NT2/D1 (cell line): ENCODE measurements at regions not wholly inside any gene's neighbourhood (a gene's known extent, or its start where the extent isn't known, plus 50 kb on each side); places are given as distances from the start of the nearest gene placed in this dataset.
"Not testable (repeated sequence)": the region's sequence is repeated elsewhere in the genome, so short reads cannot be mapped to it uniquely, and the experiment has no call there.

Experiments used
- DNase-seq: peaks from one replicate; pipeline ENCODE4 v3.0.0-alpha.2; 2011; ENCODE audit warnings: low read depth, low spot score
- H3K27me3 ChIP-seq: 2 replicates; pipeline ENCODE4 v1.6.0; 2011; ENCODE audit warnings: mild to moderate bottlenecking; ENCODE audit not compliant: insufficient read length, insufficient read depth
- H3K36me3 ChIP-seq: 2 replicates; pipeline ENCODE4 v1.6.1; 2011; ENCODE audit warnings: mild to moderate bottlenecking, low read length, mixed read lengths; ENCODE audit not compliant: insufficient read depth, insufficient read length
- H3K4me1 ChIP-seq: 2 replicates; pipeline ENCODE4 v1.5.1; 2011; ENCODE audit not compliant: insufficient read depth, insufficient read length
- H3K4me3 ChIP-seq: 2 replicates; pipeline ENCODE4 v1.5.1; 2011; ENCODE audit warnings: low read depth; ENCODE audit not compliant: insufficient read length
- H3K9ac ChIP-seq: 2 replicates; pipeline ENCODE4 v1.6.0; 2011; ENCODE audit warnings: low read depth; ENCODE audit not compliant: insufficient read length
- H3K9me3 ChIP-seq: 2 replicates; pipeline ENCODE4 v1.5.1; 2011; ENCODE audit warnings: mild to moderate bottlenecking, low read length; ENCODE audit not compliant: insufficient read depth
- SUZ12 ChIP-seq: IDR thresholded peaks from 2 replicates; pipeline ENCODE4 v1.6.1; 2011; ENCODE audit not compliant: insufficient read length, insufficient read depth; ENCODE audit errors: extremely low read depth
- YY1 ChIP-seq: IDR thresholded peaks from 2 replicates; pipeline ENCODE4 v1.6.1; 2011; ENCODE audit not compliant: insufficient read length, insufficient read depth
- ZNF274 ChIP-seq: IDR thresholded peaks from 2 replicates; pipeline ENCODE4 v1.6.1; 2011; ENCODE audit warnings: mild to moderate bottlenecking, low read depth, low read length

DNA sequence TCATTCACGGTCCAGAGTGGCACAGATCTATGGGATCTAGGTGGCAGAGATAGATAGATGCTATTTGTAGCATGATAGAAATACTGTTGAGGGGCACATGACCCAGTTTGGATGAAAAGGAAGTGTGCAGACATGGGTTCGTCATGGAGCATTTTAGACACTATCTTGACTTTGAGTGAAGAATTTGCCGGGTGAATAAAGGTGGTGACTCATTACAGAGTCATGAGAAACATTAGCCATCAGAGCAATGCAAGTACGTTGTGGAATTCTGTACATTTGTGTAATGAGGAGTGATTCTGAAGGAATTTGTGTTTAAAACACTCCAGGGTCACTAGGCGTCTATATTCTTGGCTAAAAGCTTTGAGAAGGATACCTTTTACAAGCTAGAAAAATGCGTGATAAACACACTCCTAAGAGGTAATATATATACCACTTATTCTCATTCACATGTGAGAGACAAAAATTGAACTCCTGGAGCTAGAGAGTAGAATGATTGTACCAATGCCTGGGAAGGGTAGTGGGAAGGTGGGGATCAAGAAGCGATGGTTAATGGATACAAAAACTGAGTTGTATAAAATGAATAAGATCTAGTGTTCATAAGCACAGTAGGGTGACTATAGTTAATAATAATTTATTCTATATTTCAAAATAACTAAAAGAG, 593.7 kb upstream of the LUZP2 start:
- Histone ChIP-seq H3K4me1 (no peaks in the 10 kb centered on the region), H3K27me3 (no peaks in the 10 kb centered on the region), H3K9ac (no peak overlapping the region), H3K36me3 (no peaks in the 10 kb centered on the region), H3K4me3 (no peak overlapping the region), H3K9me3 (no peaks in the 10 kb centered on the region)
- TF ChIP-seq YY1 (no peak), ZNF274 (no peak), SUZ12 (no peak)
- no peak for DNase-seq

- Histone ChIP-seq H3K4me1 (no peaks in the 10 kb centered on the region), H3K36me3 (no peaks in the 10 kb centered on the region), H3K9me3 (no peaks in the 10 kb centered on the region), H3K4me3 (no peak overlapping the region), H3K27me3 (no peaks in the 10 kb centered on the region), H3K9ac (no peak overlapping the region)
- DNase-seq = no peak
- no peak for TF ChIP-seq SUZ12
- TF ChIP-seq ZNF274 = no peak
- TF ChIP-seq YY1 = no peak
Measured at GRCh38 chr11:23919455-23919854, 577.4 kb upstream of the LUZP2 start.

DNA sequence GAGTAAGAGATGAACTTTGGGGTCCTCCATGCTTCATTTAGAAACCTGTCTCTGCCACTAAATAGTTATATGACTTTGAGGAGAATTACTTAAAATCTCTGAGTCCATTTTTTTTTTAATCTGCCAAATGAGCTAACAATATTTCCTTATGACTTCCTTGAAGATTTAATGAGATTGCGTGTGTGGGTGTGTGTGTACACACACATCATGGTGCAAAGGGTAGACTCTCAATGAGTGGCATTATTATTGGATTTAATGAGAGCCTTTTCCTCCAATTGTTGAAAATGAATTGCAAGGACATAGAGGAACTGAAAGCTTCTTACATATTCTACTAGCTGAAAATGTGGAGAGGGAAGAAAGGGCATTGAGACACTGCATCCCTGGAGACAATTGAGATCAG, 573.5 kb upstream of the LUZP2 start:
- Histone ChIP-seq H3K4me3 (no peak overlapping the region), H3K9ac (no peak overlapping the region), H3K36me3 (no peaks in the 10 kb centered on the region), H3K4me1 (no peaks in the 10 kb centered on the region), H3K27me3 (no peaks in the 10 kb centered on the region), H3K9me3 (no peaks in the 10 kb centered on the region)
- TF ChIP-seq YY1 (no peak), SUZ12 (no peak), ZNF274 (no peak)
- no peak for DNase-seq

- no peak for TF ChIP-seq YY1
- no peak for TF ChIP-seq SUZ12
- no peak for TF ChIP-seq ZNF274
- no peak for DNase-seq
- H3K36me3 ChIP-seq = no peaks in the 10 kb centered on the region
- H3K4me3 ChIP-seq = no peak overlapping the region
- no peaks in the 10 kb centered on the region for H3K27me3 ChIP-seq
- no peak overlapping the region for H3K9ac ChIP-seq
- no peaks in the 10 kb centered on the region for H3K4me1 ChIP-seq
- H3K9me3 ChIP-seq = no peaks in the 10 kb centered on the region
Measured at GRCh38 chr11:23924226-23924625, 572.6 kb upstream of the LUZP2 start.

DNA sequence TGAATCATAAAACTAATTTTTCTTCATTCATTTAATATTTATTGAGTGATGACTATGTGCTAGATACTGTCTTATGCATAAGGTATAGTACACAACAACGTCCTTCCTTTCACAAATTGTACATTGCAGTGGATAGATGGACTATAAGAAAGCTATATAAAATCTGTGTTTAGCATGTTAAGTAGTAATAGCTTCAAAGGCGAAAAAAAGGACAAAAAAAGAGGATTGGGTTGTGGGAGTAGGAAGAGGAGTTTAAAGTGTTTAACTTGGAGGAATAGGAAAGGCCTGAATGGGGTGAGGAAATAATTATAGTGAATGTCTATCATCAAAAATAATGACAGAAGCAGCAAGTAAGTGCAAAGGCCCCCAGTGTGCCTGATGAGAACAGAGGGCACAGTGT, 565.4 kb upstream of the LUZP2 start:
- H3K9ac ChIP-seq = no peak overlapping the region

DNA sequence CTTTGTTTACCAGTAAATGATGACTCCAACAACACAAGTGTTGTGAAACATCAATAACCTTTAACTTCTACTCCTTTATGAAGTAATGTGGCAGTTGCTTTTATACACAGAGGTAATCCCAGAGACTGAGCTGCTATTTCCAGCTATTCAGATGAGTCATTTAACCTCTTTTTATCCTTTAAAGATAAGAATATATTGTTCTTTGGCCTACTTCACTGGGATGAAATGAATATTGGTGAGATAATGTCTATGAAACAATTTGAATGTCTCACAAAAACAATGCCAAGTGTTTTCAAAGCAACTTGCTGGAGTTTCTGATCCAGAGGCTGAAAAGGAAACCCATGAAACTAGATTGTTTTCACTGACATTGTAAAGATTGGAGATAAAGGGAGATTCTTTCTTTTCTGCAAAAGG, 564.4 kb upstream of the LUZP2 start:
- no peak for DNase-seq
- H3K27me3 ChIP-seq = no peaks in the 10 kb centered on the region
- TF ChIP-seq SUZ12 (no peak), YY1 (no peak), ZNF274 (no peak)
- H3K4me1 ChIP-seq = no peaks in the 10 kb centered on the region
- no peak overlapping the region for H3K4me3 ChIP-seq
- H3K9ac ChIP-seq = no peak overlapping the region
- no peaks in the 10 kb centered on the region for H3K36me3 ChIP-seq
- H3K9me3 ChIP-seq = no peaks in the 10 kb centered on the region

More for the DNA sequence above, 565.4 kb upstream of the LUZP2 start:
- no peaks in the 10 kb centered on the region for H3K9me3 ChIP-seq
- no peak overlapping the region for H3K4me3 ChIP-seq
- no peak for DNase-seq
- H3K4me1 ChIP-seq = no peaks in the 10 kb centered on the region
- H3K27me3 ChIP-seq = no peaks in the 10 kb centered on the region
- no peaks in the 10 kb centered on the region for H3K36me3 ChIP-seq
- TF ChIP-seq YY1 = no peak

DNA sequence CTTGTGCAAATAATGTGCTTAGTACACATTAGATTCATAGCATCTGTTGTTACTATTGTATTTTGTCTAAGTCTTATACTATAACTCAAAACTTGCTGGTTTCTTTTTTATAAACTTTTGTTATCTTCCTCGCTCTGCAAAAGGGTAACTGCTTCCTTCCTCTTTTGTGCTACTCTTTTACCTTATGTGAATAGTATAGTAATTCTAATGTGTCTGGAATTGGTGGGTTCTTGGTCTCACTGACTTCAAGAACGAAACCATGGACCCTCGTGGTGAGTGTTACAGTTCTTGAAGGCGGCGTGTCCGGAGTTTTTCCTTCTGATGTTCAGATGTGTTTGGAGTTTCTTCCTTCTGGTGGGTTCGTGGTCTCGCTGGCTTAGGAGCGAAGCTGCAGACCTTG, 563.1 kb upstream of the LUZP2 start:
- no peak for DNase-seq
- H3K9ac ChIP-seq = no peak overlapping the region
- no peak overlapping the region for H3K4me3 ChIP-seq
- no peaks in the 10 kb centered on the region for H3K27me3 ChIP-seq
- H3K9me3 ChIP-seq = no peaks in the 10 kb centered on the region
- TF ChIP-seq YY1 (no peak), SUZ12 (no peak), ZNF274 (no peak)
- H3K36me3 ChIP-seq = no peaks in the 10 kb centered on the region
- H3K4me1 ChIP-seq = no peaks in the 10 kb centered on the region

- not testable (repeated sequence) for H3K9ac ChIP-seq, H3K4me1 ChIP-seq, H3K9me3 ChIP-seq, DNase-seq, H3K27me3 ChIP-seq, H3K36me3 ChIP-seq, H3K4me3 ChIP-seq
Measured at GRCh38 chr11:23934671-23935270, 562.1 kb upstream of the LUZP2 start.

- H3K36me3 ChIP-seq, H3K9me3 ChIP-seq, H3K27me3 ChIP-seq, DNase-seq, H3K4me3 ChIP-seq, H3K4me1 ChIP-seq, H3K9ac ChIP-seq: not testable (repeated sequence)
Measured at GRCh38 chr11:23942117-23942815, 554.6 kb upstream of the LUZP2 start.
